ENCODE measurements at regions not wholly inside any gene's neighbourhood (a gene's known extent, or its start where the extent isn't known, plus 50 kb on each side); places are given as distances from the start of the nearest gene placed in this dataset.

- TF ChIP-seq, protein P1, sequence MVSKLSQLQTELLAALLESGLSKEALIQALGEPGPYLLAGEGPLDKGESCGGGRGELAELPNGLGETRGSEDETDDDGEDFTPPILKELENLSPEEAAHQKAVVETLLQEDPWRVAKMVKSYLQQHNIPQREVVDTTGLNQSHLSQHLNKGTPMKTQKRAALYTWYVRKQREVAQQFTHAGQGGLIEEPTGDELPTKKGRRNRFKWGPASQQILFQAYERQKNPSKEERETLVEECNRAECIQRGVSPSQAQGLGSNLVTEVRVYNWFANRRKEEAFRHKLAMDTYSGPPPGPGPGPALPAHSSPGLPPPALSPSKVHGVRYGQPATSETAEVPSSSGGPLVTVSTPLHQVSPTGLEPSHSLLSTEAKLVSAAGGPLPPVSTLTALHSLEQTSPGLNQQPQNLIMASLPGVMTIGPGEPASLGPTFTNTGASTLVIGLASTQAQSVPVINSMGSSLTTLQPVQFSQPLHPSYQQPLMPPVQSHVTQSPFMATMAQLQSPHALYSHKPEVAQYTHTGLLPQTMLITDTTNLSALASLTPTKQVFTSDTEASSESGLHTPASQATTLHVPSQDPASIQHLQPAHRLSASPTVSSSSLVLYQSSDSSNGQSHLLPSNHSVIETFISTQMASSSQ (IDR thresholded peaks at IDR 0.05; ENCODE audit: low read depth), result no peak
- TF ChIP-seq, protein P1 (CRISPR knock-in tag; IDR thresholded peaks at IDR 0.05; ENCODE audit: borderline replicate concordance), result no peak
- no peak for TF ChIP-seq ZNF510 (CRISPR knock-in tag; IDR thresholded peaks at IDR 0.05; ENCODE audit: low read depth)
- no peak for TF ChIP-seq BHLHE40 (IDR thresholded peaks at IDR 0.05; ENCODE audit: low read length)
- TF ChIP-seq RBAK (CRISPR knock-in tag; IDR thresholded peaks at IDR 0.05), result no peak
- peak; percentile 95 for TF ChIP-seq ZNF644 (CRISPR knock-in tag; IDR thresholded peaks at IDR 0.05; ENCODE audit: low read depth)
- TF ChIP-seq ISX (CRISPR knock-in tag; conservative IDR thresholded peaks at IDR 0.05), result no peak
- no peak for TF ChIP-seq ZNF737 (CRISPR knock-in tag; IDR thresholded peaks at IDR 0.05; ENCODE audit: borderline replicate concordance)
- TF ChIP-seq IKZF1 (IDR thresholded peaks at IDR 0.05), result no peak
- TF ChIP-seq RNF2 (conservative IDR thresholded peaks at IDR 0.05; ENCODE audit: low read depth), result no peak
- no peak for TF ChIP-seq ZNF354B (CRISPR knock-in tag; IDR thresholded peaks at IDR 0.05)
- TF ChIP-seq ZNF333 (CRISPR knock-in tag; IDR thresholded peaks at IDR 0.05; ENCODE audit: borderline replicate concordance), result no peak
- TF ChIP-seq RAD51 (IDR thresholded peaks at IDR 0.05; ENCODE audit: borderline replicate concordance), result no peak
- TF ChIP-seq PHB2 (IDR thresholded peaks at IDR 0.05; ENCODE audit: partially characterized antibody), result no peak
- no peak for TF ChIP-seq ZC3H13 (CRISPR knock-in tag; IDR thresholded peaks at IDR 0.05)
- TF ChIP-seq SIN3A (IDR thresholded peaks at IDR 0.05; ENCODE audit: borderline replicate concordance, low read depth, low read length), result no peak
- peak; percentile 83; the same call in 1 of the 2 replicates for TF ChIP-seq ZFP37 (CRISPR knock-in tag; IDR thresholded peaks at IDR 0.05; ENCODE audit: borderline replicate concordance)
- no peak for TF ChIP-seq ZBTB33 (CRISPR knock-in tag; IDR thresholded peaks at IDR 0.05)
- no peak for TF ChIP-seq ZNF569 (CRISPR knock-in tag; IDR thresholded peaks at IDR 0.05; ENCODE audit: borderline replicate concordance)
- no peak for TF ChIP-seq PHF21A (CRISPR knock-in tag; IDR thresholded peaks at IDR 0.05)
- TF ChIP-seq ZNF441 (CRISPR knock-in tag; IDR thresholded peaks at IDR 0.05; ENCODE audit: borderline replicate concordance), result peak; percentile 88
- peak; percentile 90 for TF ChIP-seq ZSCAN9 (CRISPR knock-in tag; IDR thresholded peaks at IDR 0.05; ENCODE audit: borderline replicate concordance)
- TF ChIP-seq PHF8 (CRISPR knock-in tag; IDR thresholded peaks at IDR 0.05), result no peak
- no peak for TF ChIP-seq FOXJ3 (CRISPR knock-in tag; IDR thresholded peaks at IDR 0.05; ENCODE audit: borderline replicate concordance)
- peak; percentile 40; the same call in 1 of the 2 replicates for TF ChIP-seq ZBTB42 (CRISPR knock-in tag; IDR thresholded peaks at IDR 0.05)
- peak; percentile 48; the same call in 1 of the 2 replicates for TF ChIP-seq ETV5 (CRISPR knock-in tag; IDR thresholded peaks at IDR 0.05; ENCODE audit: borderline replicate concordance)
- no peak for TF ChIP-seq SRSF1 (optimal IDR thresholded peaks at IDR 0.05; ENCODE audit: low read depth, low read length)
Measured at GRCh38 chr22:34414467-34415440, 494.5 kb upstream of the LARGE1 start (continued).

Measured in HepG2 (cell line).